ENCODE measurements at regions not wholly inside any gene's neighbourhood (a gene's known extent, or its start where the extent isn't known, plus 50 kb on each side); places are given as distances from the start of the nearest gene placed in this dataset.

DNA sequence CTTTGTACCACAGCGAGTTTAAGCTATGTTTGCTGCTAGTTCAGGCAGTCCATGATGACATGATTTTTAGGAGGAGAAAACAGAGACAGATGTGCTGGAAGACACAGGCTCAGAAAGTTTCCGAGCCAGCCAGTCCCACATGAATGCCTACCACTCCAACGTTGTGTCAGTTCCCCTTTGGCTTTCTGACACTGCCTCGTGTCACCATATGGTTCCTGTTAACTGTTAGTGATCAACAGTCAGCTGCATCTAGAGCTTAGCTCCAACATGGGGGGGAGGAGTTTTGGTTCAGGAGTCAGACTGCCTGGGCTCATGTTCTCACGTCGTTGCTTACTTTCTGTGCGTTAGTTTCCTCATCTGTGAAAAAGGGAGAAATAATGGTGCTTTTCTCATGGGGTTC is 343.7 kb downstream of the MID1IP1 start:
- DNase-seq = no peak

DNA sequence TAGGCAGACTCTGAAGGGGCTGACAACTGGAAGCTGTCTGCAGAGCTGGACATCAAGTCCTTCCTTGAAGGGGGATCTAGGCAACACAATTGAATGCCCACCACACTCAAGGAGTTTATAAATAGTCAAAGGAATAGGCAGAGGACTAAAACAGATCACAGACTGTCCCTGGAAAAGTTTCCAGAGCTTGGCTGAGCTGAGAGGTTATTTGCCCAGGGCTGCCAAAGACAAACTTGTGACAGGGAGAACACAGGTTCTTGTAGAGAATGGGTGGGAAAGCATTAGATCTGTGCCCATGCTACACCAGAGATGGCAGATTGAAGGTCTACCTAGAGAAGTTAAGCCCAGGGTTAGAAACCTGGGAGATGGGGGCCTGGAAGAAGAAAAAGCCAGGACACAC is 344.6 kb downstream of the MID1IP1 start:
- DNase-seq = no peak

DNA sequence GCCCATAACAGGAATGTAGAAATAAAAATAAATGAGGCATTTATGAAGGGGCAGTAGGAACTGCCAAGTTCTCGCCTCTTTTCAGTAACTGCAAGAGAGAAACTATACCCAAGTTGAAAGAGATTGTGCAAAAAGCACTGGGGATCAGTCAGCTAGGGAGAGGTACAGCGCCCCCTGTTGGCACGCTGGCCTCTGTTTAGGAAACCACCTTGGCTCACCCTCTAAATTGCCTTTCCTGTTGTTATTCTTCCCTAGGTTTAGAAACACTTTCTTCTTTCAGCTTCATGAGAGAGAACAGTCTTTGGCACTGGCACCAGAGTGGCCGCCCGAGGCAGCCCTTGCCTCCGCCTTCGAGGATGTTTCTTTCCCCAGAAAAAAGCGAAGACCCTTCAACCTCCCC is 348.5 kb downstream of the MID1IP1 start:
- peak; percentile 38 to 55 for DNase-seq

DNA sequence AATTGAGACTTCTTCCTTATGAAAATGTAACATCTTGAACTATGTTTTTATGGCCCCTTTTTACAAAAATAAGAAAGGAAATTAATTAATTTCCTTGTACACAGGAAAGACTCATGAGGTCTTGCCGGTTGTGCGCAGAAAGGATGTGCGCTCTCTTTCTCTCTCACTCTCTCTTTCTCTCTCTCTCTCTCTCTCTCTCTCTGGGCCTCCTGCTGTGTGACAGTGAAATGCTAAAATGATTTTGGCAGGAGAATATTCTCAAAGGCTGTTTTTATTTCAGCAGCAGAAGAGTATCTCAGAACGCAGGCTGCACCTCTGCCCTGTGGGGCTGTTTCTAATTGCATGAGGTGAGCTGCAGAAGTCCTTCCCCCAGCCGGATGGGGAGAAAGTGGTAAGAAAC is 349.0 kb downstream of the MID1IP1 start:
- DNase-seq = no peak

DNA sequence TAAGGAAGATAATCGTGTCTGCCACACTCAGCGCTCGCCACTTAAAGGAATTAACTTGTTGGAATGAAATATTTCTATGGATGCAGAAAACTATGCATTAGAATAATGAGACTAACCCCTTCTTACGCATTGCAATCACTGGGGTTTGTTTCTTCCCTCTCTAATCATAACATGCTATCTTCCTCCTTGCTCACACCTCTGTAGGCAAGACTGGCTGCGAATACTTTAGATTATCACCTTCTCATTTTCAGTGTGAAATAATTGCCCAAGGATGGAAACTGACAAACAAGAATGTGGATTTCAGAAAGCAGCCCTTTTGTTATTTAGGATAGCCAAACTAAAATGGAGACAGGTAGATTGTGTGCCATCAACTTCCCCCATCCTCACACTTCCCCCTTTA is 349.4 kb downstream of the MID1IP1 start:
- no peak for DNase-seq

DNA sequence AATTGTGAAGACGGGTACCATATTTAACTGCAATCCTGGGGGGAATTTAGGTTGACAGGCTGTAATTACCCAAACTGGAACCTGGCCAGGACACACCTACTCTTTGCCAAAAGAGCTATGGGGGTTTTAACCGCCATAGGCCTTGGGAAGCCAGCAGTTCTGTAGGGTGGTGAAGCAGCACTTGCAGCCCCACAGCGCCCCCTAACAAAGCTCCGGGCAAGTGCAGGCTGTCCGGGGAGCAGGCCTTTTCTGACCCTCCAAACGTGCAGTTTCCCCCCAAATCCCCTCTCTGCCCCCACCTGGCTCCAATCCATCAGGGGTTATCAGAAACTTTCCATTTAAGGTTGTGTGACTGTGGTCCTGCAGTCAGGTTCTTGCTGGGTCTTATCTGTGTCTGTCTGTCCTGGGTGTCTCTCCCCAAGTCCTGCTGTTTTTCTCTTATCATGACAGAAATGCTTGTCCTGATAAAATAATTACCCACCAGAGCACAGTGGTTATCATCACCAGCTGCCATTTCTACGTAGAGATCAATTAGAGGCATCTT is 350.9 kb downstream of the MID1IP1 start:
- DNase-seq = no peak

DNA sequence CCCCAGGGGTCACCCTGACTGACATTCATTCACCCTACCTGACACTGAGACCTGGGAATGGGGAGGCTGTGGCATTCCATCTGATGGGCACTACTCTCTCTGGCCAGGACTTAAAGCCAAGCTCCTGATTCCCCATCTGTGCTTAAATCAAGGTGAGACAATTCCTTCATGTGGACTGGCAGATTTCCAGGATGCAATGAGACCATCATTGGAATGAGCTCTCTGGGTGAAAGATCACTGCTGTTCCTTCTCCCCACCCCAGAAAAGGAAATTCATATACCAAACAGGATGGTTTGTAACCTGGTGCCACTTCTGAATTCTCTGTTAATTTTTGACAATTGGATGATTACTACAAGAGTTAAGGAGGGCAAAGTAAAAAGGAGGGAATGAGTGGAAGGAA is 354.8 kb downstream of the MID1IP1 start:
- no peak for DNase-seq

DNA sequence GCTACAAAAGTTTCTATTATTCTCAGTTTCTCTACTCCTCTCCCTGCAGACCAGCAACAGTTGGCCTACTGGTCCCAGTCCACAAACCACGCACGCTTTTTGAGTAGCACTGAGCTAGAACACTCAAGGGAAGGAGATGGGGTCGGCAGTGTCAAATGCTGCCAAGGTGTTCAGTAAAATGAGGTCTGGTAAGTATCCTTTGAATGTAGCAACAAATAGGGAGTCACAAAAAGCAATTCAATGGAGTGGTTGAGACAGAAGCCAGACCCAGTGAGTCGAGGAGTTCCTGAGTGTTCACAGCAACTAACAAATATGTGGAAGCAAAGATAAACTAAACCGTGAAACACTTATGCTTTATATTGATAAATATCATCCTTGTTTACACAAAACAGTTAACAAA is 355.7 kb downstream of the MID1IP1 start:
- no peak for DNase-seq

DNA sequence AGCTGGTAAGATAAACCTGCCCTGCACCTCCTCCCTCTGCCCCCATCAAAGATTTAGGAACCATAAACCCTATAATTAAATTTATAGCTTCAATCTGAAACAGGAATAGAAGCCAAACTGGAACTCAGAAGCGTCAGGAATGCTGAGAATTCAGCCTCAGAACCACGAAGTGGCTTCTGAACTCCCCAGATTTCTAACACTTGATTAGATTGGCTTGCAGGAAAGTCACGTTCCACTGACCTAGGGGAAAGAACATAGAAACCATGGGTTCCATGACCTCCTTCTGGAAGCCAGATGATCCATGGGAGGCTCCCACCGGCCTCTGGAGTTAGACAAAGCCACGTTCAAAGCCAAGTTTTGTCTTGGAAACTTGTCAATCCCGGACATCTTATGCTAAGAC is 356.5 kb downstream of the MID1IP1 start:
- DNase-seq = no peak

DNA sequence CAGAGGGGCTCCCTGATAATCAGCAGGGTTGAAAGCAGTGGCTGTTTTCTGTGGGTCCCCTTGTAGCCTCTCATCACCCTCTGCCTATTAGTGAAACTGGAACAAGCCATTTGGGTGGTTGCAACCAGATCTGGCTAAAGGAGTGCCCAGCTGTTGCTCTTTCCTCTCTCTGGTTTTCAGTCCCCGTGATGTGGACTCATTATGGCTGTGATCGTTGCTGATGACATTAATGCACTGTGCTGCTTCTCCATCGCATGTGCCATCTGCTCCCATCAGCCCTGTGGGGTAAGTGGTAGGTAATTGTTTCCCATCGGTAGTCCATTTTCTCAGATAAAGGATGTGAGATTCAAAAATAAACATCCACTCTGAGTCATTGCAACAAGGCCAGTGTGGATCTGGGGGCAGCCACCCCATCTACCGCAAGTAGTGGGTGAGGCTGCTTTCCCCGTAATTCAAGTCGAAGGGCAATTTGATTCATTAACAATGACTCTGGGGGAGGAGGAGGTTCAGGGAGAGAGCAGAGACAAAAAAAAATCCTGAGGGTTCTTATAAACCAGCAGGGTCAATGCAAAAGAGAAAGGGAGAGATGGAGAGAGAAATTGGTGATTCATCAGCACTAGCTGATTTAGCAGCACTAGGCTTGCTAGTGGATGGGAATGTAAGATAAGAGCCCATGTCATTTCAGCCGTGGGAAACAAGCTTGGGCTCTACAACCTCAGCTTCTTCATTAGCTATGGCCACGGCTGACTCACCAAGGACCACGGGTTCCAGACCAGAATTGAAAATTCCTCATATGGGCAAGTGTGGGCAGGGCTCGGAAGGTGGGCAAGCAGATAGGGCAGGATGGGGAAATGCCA is 357.8 kb downstream of the MID1IP1 start:
- no peak for DNase-seq

DNA sequence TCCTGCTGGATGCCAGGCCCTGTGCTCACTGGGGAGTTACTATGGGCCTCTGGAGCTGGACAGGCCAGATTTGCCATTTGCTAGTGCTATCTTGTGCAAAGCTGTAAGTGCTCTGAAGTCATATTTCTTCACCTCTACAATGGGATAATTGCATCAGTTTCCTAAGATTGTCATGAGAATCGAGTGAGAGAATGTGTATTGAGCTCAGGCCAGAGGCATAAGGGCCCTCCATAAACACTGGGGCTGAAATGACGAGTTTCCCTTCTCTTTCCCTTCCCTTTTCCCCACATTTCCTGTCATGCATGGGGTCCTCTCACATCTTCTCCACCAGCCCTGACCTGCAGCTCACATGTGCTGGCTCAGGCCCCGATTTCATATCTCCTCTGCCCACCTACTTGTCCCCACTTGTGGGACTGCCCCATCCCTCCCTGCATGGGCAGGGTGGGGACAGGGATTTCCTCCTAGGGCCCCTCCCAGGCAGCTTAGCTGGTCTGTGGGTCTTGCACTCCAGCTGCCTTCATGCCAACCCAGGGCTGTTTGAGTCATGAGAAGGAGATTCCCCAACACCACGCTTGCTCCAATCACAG is 358.8 kb downstream of the MID1IP1 start:
- DNase-seq = no peak

DNA sequence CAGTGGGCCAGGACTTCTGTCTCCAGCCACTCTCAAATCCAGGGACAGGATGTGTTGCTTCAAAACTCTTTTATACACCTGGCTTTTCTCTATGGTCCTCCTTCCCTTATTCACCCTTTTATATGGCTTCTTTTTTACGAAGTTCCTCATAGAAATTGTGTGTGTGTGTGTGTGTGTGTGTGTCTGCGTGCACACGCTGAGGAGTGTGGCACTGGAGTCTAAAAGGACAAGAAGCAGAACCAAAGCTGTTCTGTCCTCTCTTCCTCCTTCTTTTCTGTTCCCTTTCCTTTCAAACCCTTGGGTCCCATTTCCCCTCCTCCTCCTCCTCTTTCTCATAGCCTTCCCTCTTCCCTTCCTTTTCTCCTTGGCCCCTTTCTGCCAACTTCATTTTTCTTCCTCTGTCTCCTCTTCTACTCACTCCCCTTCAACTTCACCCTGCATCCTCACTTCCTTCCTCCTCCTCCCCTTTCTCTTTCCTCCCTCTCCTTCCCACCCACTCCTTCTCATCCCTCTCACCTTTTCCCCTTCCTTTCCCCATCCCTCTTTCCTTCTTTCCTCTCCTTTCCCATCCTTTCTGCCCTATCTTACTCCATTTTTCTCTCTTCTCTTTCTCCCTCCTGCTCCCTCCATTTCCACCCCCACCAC is 360.5 kb downstream of the MID1IP1 start:
- no peak for DNase-seq

DNA sequence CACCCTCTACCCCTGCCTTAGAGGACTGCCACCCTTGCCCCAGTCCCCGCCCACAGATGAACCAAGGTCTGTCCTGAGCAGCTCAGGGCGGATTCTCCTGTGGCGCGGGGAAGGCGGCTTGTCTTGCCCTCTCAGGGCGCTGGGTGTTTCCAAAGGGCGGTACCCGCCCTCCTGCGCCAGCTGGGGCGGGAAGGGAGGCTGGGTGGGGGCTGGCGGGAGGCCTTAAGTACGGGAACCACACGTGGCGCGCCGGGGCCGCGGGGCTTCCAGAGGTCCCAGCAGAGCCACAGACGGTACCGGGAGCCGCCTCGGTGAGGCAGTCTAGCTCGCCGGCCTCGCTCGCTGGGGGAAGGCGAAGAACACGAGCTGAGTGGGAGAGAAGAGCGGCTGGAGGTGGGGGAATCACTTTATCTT is 361.1 kb downstream of the MID1IP1 start:
- no peak for DNase-seq

DNA sequence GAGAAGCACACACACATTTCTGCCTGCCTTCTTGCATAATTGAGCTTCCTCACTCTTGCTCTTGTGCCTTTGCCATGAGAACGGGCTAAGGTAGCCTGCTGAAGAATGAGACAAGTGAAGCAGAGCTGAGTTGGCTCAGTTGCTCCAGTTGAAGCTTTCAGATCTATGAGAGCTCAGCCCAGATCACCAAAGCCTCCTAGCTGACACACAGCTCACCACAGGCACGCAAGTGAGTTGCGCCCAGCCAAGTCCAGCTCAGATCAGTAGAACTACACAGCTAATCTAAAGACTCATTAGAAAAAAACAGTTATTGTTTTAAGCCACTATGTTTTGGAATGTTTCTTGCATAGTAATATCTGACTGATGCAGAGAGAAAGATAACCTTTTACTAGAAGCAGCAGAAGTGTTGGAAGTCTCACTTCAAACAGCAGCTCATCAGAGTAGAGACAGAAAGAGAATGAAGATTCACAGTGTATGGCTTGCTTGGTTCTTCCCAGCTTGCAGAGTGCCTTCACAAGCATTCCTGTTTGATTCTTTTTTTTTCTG is 362.4 kb downstream of the MID1IP1 start:
- DNase-seq = no peak

DNA sequence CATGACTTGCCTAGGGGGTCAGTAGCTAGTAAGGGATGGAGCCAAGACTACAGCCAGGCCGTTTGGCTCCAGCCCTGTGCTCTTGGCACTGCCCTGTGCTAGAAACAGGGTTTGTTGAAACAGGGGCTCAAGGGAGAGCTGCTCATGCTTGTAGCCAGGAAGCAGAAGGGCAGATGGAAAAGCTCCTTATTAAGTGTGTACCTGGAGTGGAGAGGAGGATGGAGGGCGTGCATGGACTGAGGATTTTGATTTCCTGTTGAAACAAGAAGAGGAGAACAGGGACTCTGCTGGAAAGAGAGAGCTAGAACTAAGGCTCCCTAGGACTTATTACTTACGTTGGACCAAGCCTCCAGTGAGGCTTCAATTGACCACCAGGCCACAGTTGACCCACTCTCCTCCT is 363.0 kb downstream of the MID1IP1 start:
- DNase-seq = no peak

DNA sequence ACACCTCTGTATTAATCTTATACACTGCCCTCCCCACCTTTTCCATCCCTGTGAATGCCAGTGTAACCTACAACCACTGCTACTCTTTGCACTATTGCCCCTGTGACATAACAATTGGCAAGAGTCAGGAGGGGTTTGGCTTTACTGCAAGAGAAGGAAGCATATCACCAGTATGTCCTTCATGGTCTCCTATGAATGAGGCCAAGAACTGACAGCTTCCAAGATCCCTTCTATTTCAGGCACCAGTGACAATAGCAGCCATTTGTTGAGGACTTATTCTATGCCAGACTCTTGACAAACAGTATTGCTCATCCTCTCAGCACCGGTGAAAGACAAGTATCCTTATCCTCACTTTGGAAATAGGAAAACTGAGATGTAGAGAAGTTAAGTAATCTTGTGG is 363.9 kb downstream of the MID1IP1 start:
- no peak for DNase-seq

DNA sequence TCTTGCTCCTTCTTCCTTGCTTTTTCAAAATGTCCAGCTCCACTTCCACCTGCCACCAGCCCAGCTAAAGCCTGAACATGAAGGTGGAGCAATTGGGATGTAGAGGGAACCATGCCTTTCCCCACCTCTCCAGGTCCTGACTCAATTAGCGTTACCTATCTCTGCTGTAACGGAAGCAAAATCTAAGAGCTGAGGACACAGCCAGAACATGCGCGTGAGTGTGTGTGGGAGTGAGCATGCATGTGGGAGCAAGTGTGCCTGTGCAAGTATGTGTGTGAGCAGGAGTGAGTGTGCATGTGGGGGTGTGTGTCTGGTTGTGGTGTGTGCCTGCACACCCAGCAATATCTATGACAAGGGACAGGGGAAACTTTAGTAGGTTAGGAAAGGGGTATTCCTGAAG is 364.5 kb downstream of the MID1IP1 start:
- no peak for DNase-seq

DNA sequence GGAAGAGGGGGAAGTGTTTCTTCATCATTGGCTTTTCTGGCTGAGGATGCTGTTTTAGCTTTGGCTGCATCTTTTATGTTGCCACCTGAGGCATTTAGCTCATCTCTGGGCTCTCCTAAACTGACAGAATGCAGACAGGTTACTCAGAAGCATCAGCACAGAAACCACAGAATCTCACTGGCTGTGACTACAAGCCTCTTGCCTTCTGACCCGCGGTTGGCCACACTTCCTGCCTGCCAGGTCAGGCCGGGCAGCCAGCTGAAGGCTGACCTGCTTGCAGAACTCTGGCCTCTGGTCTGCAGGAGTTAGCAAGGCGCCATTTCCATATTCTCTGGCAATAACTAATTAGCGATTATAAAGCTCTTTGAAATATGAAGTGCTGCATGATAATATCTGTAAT is 366.5 kb downstream of the MID1IP1 start:
- DNase-seq = no peak

DNA sequence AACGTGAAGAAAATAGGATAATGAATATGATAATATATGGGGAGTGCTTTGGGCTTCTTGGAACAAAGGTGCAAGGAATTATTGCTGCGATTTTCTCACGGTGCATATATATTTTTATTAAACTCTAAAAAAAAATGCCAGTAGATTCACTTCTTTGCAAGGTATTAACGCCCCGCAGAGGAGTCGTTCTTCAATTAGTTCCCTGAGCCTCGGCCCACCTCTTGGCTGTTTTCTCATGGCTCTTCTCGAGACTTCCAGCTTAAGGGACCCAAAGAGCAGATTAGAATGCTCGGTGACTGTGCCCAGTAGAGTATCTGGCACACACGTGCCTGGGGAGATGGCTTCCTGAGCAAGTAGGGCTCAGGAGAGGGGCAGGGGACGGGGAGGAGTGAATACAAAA is 367.4 kb downstream of the MID1IP1 start:
- no peak for DNase-seq

DNA sequence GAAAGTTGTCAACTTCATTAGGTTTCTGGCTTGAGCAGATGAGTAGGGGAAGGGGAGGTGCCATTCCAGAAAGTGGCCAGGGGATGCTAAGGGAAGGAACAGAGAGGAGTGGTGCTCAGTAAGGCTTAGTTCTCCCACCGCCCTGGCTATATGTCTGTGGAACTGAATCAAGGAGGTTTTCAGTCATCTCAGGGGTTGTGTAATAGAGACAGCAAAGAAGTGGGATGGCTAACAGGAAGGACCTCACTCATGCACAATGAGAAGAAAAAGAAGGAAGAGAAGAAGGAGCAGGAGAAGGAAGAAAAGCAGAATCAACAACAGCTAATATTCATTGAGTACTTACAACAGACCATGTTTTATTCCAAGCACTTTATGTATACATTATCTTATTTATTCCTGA is 368.7 kb downstream of the MID1IP1 start:
- DNase-seq = no peak

DNA sequence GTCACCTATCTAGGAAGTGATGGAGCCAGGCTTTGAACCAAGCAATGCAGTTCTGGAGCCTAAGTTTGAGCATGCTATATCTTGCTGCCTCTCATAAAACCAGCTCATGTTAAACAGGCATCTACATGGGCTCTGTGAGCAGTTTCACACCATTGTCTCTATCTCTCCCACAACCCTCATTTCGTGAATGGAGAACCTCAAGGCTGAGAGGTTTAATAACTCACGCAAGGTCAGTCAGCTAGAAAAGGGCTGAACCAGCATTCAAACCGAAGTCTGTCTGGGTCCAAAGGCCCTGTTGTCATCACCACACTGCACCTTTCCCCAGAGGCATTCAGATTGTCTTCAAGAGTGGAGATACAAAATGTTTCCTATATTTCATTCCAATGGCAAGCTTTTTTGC is 369.2 kb downstream of the MID1IP1 start:
- no peak for DNase-seq

DNA sequence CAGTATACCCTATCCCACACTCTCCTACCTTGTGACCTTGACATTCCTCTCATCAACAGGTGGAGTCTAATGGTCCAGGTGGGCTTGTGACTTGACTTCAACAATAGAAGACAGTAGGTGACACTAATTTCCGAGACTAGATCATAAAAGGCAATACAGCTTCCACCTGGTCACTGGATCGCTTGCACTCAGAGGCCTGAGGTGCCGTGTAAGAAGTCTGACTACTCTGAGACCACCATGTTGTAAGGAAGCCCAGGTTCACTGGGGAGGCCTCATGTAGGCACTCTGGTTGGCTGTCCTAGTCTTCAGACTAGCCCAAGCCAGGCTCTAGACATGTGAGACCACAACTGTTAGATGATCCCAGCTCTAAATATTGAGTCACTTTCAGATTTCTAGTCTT is 370.4 kb downstream of the MID1IP1 start:
- no peak for DNase-seq

Measured in right lung (tissue), 2 donors.